ENCODE measurements at regions not wholly inside any gene's neighbourhood (a gene's known extent, or its start where the extent isn't known, plus 50 kb on each side); places are given as distances from the start of the nearest gene placed in this dataset.
A peak's percentile ranks its signal among the peaks of the same experiment; 100 is the strongest.

GRCh38 chr10:83666762-83667161 is 472.5 kb upstream of the GHITM start:
- Histone ChIP-seq H3K4me1 (ENCODE audit: control insufficient read depth, insufficient read depth, low read length) (no peaks in the 10 kb centered on the region), H3K9me3 (ENCODE audit: control insufficient read depth, low read length) (no peaks in the 10 kb centered on the region), H3K27me3 (ENCODE audit: control insufficient read depth, insufficient read depth) (no peaks in the 10 kb centered on the region), H3K4me3 (ENCODE audit: low read length) (no peak overlapping the region), H3K27ac (ENCODE audit: low read length) (no peak overlapping the region)
- ATAC-seq, result no peak
- intact Hi-C loops (cut with DNase I), result no loop called here
- no peak for DNase-seq
- 60% methylated on average over 3 of the region's 3 CpGs for WGBS

- DNase-seq, result no peak
- Histone ChIP-seq H3K4me3 (ENCODE audit: low read length) (no peak overlapping the region), H3K27ac (ENCODE audit: low read length) (no peak overlapping the region), H3K27me3 (ENCODE audit: control insufficient read depth, insufficient read depth) (no peaks in the 10 kb centered on the region), H3K9me3 (ENCODE audit: control insufficient read depth, low read length) (no peaks in the 10 kb centered on the region), H3K4me1 (ENCODE audit: control insufficient read depth, insufficient read depth, low read length) (no peaks in the 10 kb centered on the region)
- WGBS, result 97% methylated on average over 1 of the region's 1 CpG
- no peak for ATAC-seq
- intact Hi-C loops (cut with DNase I), result no loop called here
These were observed 471.7 kb upstream of the GHITM start for GRCh38 chr10:83667594-83667993.

GRCh38 chr10:83673316-83673715 is 466.0 kb upstream of the GHITM start:
- DNase-seq, result no peak
- intact Hi-C loops (cut with DNase I), result no loop called here
- Histone ChIP-seq H3K9me3 (ENCODE audit: control insufficient read depth, low read length) (peaks cover 2% of the 10 kb centered on the region), H3K4me1 (ENCODE audit: control insufficient read depth, insufficient read depth, low read length) (no peaks in the 10 kb centered on the region), H3K4me3 (ENCODE audit: low read length) (no peak overlapping the region), H3K27ac (ENCODE audit: low read length) (no peak overlapping the region), H3K27me3 (ENCODE audit: control insufficient read depth, insufficient read depth) (no peaks in the 10 kb centered on the region)
- ATAC-seq, result no peak
- WGBS, result 87% methylated on average over 3 of the region's 3 CpGs

GRCh38 chr10:83677795-83678194 is 461.5 kb upstream of the GHITM start:
- intact Hi-C loops (cut with DNase I), result no loop called here
- WGBS, result 36% methylated on average over 4 of the region's 4 CpGs
- ATAC-seq, result no peak

GRCh38 chr10:83678850-83679249 is 460.5 kb upstream of the GHITM start:
- no peak for ATAC-seq
- no peak for DNase-seq
- Histone ChIP-seq H3K27me3 (ENCODE audit: control insufficient read depth, insufficient read depth) (no peaks in the 10 kb centered on the region), H3K27ac (ENCODE audit: low read length) (no peak overlapping the region), H3K4me1 (ENCODE audit: control insufficient read depth, insufficient read depth, low read length) (peaks cover 2% of the 10 kb centered on the region), H3K4me3 (ENCODE audit: low read length) (no peak overlapping the region), H3K9me3 (ENCODE audit: control insufficient read depth, low read length) (no peaks in the 10 kb centered on the region)
- WGBS, result 94% methylated on average over 3 of the region's 3 CpGs
- intact Hi-C loops (cut with DNase I), result no loop called here

More at GRCh38 chr10:83677795-83678194, 461.5 kb upstream of the GHITM start:
- Histone ChIP-seq H3K9me3 (ENCODE audit: control insufficient read depth, low read length) (peaks cover 2% of the 10 kb centered on the region), H3K4me3 (ENCODE audit: low read length) (no peak overlapping the region), H3K27ac (ENCODE audit: low read length) (no peak overlapping the region), H3K27me3 (ENCODE audit: control insufficient read depth, insufficient read depth) (no peaks in the 10 kb centered on the region), H3K4me1 (ENCODE audit: control insufficient read depth, insufficient read depth, low read length) (peaks cover 2% of the 10 kb centered on the region)
- no peak for DNase-seq

GRCh38 chr10:83680470-83680891 is 458.8 kb upstream of the GHITM start:
- ATAC-seq (no peak), DNase-seq (no peak)
- Histone ChIP-seq H3K27ac (ENCODE audit: low read length) (no peak overlapping the region), H3K9me3 (ENCODE audit: control insufficient read depth, low read length) (no peaks in the 10 kb centered on the region), H3K4me3 (ENCODE audit: low read length) (no peak overlapping the region), H3K4me1 (ENCODE audit: control insufficient read depth, insufficient read depth, low read length) (peaks cover 2% of the 10 kb centered on the region), H3K27me3 (ENCODE audit: control insufficient read depth, insufficient read depth) (no peaks in the 10 kb centered on the region)
- intact Hi-C loops (cut with DNase I), result no loop called here
- WGBS, result 65% methylated on average over 7 of the region's 7 CpGs

GRCh38 chr10:83682414-83682813 is 456.9 kb upstream of the GHITM start:
- ATAC-seq (no peak), DNase-seq (no peak)
- Histone ChIP-seq H3K27me3 (ENCODE audit: control insufficient read depth, insufficient read depth) (no peaks in the 10 kb centered on the region), H3K9me3 (ENCODE audit: control insufficient read depth, low read length) (no peaks in the 10 kb centered on the region), H3K27ac (ENCODE audit: low read length) (no peak overlapping the region), H3K4me3 (ENCODE audit: low read length) (no peak overlapping the region), H3K4me1 (ENCODE audit: control insufficient read depth, insufficient read depth, low read length) (peaks cover 2% of the 10 kb centered on the region)
- intact Hi-C loops (cut with DNase I), result no loop called here
- 85% methylated on average over 2 of the region's 2 CpGs for WGBS

GRCh38 chr10:83685458-83685857 is 453.9 kb upstream of the GHITM start:
- 62% methylated on average over 5 of the region's 5 CpGs for WGBS
- DNase-seq (no peak), ATAC-seq (peak; percentile 45 to 54)
- intact Hi-C loops (cut with DNase I), result no loop called here
- H3K4me3 ChIP-seq (ENCODE audit: low read length), result no peak overlapping the region
- no peaks in the 10 kb centered on the region for H3K27me3 ChIP-seq (ENCODE audit: control insufficient read depth, insufficient read depth)
- H3K4me1 ChIP-seq (ENCODE audit: control insufficient read depth, insufficient read depth, low read length), result peaks cover 2% of the 10 kb centered on the region
- H3K27ac ChIP-seq (ENCODE audit: low read length), result no peak overlapping the region
- no peaks in the 10 kb centered on the region for H3K9me3 ChIP-seq (ENCODE audit: control insufficient read depth, low read length)

- no peak for DNase-seq
- WGBS, result 73% methylated on average over 2 of the region's 2 CpGs
- no peak overlapping the region for H3K27ac ChIP-seq (ENCODE audit: low read length)
These were observed 447.3 kb upstream of the GHITM start for GRCh38 chr10:83691791-83692596.

GRCh38 chr10:83698899-83699298 is 440.4 kb upstream of the GHITM start:
- 80% methylated on average over 2 of the region's 2 CpGs for WGBS

More at GRCh38 chr10:83691791-83692596, 447.3 kb upstream of the GHITM start:
- Histone ChIP-seq H3K9me3 (ENCODE audit: control insufficient read depth, low read length) (no peaks in the 10 kb centered on the region), H3K4me3 (ENCODE audit: low read length) (no peak overlapping the region), H3K27me3 (ENCODE audit: control insufficient read depth, insufficient read depth) (no peaks in the 10 kb centered on the region), H3K4me1 (ENCODE audit: control insufficient read depth, insufficient read depth, low read length) (no peaks in the 10 kb centered on the region)
- no peak for ATAC-seq
- intact Hi-C loops (cut with DNase I), result no loop called here

GRCh38 chr10:83701799-83702198 is 437.5 kb upstream of the GHITM start:
- 92% methylated on average over 3 of the region's 3 CpGs for WGBS
- Histone ChIP-seq H3K27me3 (ENCODE audit: control insufficient read depth, insufficient read depth) (no peaks in the 10 kb centered on the region), H3K9me3 (ENCODE audit: control insufficient read depth, low read length) (no peaks in the 10 kb centered on the region), H3K4me3 (ENCODE audit: low read length) (no peak overlapping the region), H3K27ac (ENCODE audit: low read length) (no peak overlapping the region), H3K4me1 (ENCODE audit: control insufficient read depth, insufficient read depth, low read length) (no peaks in the 10 kb centered on the region)
- intact Hi-C loops (cut with DNase I), result no loop called here
- DNase-seq (no peak), ATAC-seq (no peak)

More at GRCh38 chr10:83698899-83699298, 440.4 kb upstream of the GHITM start:
- Histone ChIP-seq H3K4me3 (ENCODE audit: low read length) (no peak overlapping the region), H3K4me1 (ENCODE audit: control insufficient read depth, insufficient read depth, low read length) (no peaks in the 10 kb centered on the region), H3K27me3 (ENCODE audit: control insufficient read depth, insufficient read depth) (no peaks in the 10 kb centered on the region), H3K27ac (ENCODE audit: low read length) (no peak overlapping the region), H3K9me3 (ENCODE audit: control insufficient read depth, low read length) (no peaks in the 10 kb centered on the region)
- intact Hi-C loops (cut with DNase I), result no loop called here
- DNase-seq (no peak), ATAC-seq (no peak)
